Stimulated activated CD4-positive, alpha-beta T cell treated with anti-CD3 and anti-CD28 coated beads, Interleukin-1b, Interleukin-23, amount 100 ng/mL, for 48 hours (primary cell): ENCODE measurements at regions not wholly inside any gene's neighbourhood (a gene's known extent, or its start where the extent isn't known, plus 50 kb on each side); places are given as distances from the start of the nearest gene placed in this dataset.
"Not testable (repeated sequence)": the region's sequence is repeated elsewhere in the genome, so short reads cannot be mapped to it uniquely, and the experiment has no call there.

Experiments used
- DNase-seq: peaks from one replicate; pipeline ENCODE4 v3.0.0-alpha.2; 2020

DNA sequence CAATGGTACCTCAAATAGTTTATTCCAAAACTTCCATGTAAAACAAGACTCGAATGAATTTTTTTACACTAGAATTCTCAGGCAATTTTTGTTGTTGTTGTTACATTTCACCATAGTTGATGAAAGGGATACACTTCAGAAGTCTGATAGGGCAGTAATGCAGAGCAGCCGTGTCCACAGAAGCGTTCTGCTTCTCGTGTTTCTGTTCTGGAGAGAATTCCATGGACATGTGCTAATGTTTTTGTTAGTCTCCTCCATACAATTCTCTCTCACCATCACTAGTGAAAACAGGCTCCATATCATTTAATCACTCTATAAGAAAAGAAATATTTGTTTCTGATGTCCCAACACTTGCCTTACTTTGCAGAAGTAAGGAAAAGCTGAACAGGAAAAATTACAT, 606.1 kb downstream of the SLC16A7 start:
- DNase-seq: no peak

DNA sequence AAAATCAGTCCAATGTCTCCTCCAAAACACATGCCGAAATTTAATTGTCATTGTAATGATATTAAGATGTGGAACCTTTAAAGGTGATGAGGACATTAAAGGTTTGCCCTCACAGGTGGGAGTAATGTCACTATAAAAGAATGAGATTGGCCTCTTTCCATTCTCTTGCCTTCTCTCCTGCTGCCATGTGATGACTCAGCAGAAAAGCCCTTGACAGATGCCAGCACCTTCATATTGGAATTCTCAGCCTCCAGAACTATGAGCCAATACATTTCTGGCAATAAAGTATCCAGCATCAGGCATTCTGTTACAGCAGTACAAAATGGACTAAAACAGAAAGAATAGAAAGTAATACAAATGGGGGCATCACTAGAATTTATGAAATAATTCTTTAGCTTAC, 609.7 kb downstream of the SLC16A7 start:
- DNase-seq: no peak

DNA sequence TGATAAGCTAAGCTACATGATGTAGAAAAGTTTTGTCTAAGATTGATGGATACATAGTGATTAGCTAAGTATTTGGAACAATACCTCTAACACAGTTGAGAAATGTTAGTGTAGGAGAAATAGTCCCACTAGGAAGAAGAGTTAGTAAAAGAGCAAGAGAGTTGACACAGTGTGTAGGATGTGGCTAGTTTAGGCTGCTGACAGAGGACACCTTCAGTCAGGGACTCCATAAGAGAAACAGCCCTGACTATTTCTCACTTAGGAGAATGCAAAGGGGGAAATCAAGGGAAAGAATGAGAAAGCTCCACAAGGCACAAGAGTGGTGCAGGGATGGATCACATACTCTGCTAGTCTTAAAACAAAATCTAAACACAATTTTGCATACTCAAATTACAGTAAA, 613.7 kb downstream of the SLC16A7 start:
- DNase-seq: no peak

DNA sequence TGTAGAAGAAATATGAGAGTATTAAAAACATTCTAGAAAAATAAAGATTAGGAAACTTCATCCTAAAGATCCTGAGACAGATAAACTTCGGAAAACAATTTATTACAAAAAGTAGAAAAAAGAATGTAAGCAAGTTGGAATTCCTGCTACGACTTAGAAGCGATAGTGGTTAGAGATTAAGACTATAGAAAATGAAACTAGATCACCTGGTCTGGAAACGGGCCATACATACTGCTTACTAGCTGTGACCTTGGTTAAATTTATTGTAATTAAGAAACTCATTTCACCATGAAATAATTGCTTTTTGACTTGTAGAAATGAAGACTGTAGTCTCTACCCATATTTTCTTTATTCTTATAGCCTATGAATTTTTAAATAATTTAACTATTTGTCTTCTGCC, 614.1 kb downstream of the SLC16A7 start:
- no peak for DNase-seq

DNA sequence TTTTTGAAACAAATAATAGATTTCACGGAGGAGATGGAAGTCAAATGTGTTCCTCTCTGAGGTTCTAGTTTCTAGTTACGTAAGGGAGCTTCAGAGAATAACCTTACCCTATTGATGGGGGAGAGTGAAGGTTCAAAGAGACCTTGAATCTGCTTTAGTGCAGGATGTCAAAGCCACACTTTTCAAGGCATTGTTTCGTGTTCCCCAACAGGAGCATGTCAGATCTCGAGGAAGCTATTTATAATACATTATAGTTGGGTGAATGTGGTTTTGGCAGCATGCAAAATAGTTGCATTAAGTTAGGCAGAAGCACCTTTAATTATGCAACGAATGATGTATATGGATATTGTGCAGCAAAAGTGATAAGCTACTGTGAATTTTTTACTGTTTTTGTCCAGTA, 614.9 kb downstream of the SLC16A7 start:
- no peak for DNase-seq

DNA sequence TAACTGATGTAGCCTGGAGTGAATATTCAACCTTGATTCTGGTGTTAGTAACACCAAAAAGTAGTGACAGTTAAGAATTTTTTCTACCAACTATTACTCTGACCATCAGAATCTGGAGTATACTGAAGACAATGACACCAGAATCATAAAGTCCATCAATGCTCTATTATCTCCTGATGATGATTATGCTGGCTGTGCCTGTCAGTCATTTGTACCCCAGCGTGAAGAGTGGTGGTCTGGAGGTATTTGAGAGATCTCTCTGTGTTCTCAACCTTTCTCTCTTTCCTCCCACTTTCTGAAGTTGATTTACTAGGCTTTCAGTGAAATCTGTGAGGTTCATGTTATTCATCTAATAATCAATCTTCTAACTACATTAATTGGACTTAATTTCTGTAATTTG, 615.4 kb downstream of the SLC16A7 start:
- DNase-seq: no peak

DNA sequence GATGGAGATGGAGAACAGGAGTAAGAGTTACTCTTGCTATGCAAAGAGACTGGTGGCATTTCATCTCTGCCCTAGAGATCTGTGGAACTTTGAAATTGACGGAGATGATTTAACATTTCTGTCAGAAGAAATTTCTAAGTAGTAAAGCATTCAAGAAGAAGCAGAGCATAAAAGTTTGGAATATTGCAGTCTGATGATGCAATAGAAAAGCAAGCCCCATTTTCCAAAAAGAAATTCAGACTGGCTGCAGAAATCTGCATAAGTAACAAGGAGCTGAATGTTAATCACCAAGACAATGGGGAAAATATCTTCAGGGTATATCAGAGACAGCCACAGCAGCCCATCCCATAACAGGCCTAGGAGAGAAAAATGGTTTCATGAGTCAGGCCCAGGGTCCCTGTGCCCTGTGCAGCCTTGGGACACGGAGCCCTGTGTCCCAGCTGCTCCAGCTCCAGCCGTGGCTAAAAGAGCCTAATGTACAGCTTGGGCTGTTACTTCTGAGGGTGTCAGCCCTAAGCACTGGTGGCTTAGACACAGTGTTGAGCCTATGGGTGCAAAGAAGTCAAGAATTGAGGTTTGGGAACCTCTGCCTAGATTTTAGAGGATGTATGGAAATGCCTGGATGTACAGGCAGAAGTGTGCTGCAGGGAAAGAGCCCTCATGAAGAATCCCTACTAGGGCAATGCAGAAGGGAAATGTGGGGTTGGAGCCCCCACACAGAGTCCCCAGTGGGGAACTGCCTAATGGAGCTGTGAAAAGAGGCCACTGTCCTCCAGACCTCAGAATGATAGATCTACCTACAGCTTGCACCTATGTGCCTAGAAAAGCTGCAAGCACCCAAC, 616.6 kb downstream of the SLC16A7 start:
- no peak for DNase-seq

DNA sequence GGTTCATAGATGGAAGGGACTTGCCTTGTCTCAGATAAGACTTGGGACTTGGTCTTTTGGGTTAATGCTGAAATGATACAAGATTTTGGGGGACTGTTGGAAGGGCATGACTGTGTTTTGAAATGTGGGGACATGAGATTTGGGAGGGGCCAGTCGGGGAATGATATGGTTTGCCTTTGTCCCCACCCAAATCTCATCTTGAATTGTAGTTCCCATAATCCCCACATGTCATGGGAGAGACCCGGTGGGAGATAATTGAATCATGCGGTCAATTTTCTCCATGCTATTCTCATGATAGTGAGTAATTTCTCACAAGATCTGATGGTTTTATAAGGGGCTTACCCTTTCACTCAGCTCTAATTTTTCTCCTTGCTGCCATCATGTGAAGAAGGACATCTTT, 617.4 kb downstream of the SLC16A7 start:
- DNase-seq: not testable (repeated sequence)

DNA sequence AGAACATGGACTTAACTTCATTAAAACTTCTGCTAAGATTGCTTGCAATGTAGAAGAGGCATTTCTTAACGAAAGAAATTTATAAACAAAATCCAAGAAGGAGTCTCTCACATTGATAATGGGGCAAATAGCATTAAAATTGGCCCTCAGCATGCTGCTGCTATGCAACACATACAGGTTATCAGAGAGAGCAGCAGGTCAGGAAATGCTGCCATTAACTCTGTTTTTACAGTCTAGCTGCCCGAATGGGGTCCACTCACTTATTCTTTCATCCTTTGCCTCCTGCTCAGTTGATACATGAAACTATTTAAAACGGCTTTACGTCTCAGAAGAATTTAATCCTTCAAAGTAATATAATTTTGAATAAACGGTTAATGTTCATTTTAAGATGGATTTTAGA, 620.4 kb downstream of the SLC16A7 start:
- DNase-seq: no peak

DNA sequence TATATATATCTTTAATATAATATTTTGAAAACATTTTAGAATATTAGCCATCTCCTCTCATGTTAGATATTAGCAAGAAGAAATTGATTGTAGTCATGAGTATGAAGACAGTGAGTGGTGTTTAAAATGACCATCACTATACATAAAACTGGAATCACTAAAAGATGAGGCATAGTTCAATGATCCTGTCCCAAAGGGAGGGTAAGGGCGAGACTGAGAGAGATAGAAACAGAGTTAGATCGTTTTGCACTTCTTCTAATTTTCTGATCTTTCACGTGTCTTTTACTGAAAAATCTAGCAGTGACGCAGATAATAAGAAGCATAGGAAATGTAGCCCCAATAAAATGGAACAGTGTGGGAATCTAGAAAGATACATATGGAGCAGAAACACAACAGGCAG, 627.4 kb downstream of the SLC16A7 start:
- DNase-seq: no peak

DNA sequence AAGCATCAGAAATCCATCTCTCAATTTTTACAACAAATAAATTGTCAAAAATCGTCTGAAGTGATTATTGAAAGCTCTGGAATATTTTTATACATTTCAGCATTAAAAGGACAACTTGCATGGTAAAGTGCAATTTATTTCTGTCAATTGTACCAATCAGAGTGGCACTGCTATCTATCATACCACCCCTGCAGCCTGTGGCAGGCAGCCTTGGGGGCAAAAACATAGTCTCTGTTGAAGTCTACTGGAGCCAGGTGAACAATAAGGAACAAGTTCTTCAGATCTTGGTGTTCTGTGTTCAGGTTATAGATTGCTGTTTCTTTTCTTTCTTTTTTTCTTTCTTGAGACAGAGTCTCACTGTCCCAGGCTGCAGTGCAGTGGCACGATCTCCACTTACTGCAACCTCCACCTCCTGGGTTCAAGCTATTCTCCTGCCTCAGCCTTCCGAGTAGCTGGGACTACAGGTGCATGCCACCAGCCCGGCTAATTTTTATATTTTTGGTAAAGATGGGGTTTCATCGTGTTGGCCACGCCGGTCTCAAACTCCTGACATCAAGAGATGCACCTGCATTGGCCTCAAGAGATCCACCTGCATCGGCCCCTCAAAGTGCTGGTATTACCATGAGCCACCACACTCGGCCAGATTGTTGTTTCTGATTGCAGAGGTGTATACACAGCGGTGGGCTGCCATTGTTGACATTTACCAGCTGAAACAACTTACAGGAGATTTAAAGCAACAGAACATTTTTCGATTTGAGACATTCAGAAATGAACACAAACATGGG, 629.6 kb downstream of the SLC16A7 start:
- DNase-seq: no peak

DNA sequence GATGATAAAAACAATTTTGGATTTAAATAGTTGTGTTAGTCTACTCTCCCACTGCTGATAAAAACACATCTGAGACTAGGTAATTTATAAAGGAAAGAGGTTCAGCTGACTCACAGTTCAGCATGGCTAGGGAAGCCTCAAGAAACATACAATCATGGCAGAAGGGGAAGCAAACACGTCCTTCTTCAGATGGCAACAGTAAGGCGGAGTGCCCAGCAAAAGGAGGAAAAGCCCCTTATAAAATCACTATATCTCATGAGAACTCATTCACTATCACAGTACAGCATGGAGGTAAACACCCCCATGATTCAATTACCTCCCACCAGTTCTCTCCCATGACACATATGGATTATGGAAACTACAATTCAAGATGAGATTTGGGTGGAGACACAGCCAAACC, 632.1 kb downstream of the SLC16A7 start:
- no peak for DNase-seq

DNA sequence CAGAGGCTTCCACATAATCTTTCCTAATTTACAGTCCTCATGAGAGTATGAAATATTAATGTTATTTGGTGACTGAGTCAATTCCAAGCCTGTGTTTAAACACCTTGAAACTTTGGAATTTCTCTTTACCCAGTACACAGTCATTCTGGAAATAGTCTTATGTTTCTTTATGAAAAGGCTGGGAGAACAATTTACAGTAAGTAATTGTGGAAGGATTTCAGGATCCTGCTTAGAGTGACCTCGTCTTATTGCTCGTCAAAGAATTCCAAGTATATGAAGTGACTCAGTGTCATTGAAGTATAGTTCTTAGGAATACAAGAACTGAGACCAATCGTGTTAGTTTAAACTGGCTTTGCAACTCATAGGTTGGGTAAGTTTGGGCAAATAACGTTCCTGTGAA, 634.2 kb downstream of the SLC16A7 start:
- no peak for DNase-seq

DNA sequence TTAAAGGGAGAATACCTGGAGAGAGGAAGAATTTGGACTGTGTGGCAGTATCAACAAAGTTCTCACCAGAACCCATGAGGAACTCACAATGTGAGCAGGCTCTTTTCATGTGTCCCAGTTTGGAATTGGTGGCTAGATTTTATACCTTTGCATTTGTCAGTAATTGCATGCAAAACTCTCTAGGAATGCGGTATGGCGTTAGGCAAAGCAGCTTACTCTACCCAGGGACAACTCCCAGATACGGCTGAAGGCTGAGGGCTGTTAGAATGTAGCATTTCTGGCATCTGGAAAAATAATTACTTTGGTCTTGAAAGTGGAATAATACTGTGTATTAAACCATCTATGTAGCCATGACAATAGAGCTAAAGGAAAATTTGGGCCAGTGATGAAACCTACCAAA, 635.5 kb downstream of the SLC16A7 start:
- DNase-seq: no peak

DNA sequence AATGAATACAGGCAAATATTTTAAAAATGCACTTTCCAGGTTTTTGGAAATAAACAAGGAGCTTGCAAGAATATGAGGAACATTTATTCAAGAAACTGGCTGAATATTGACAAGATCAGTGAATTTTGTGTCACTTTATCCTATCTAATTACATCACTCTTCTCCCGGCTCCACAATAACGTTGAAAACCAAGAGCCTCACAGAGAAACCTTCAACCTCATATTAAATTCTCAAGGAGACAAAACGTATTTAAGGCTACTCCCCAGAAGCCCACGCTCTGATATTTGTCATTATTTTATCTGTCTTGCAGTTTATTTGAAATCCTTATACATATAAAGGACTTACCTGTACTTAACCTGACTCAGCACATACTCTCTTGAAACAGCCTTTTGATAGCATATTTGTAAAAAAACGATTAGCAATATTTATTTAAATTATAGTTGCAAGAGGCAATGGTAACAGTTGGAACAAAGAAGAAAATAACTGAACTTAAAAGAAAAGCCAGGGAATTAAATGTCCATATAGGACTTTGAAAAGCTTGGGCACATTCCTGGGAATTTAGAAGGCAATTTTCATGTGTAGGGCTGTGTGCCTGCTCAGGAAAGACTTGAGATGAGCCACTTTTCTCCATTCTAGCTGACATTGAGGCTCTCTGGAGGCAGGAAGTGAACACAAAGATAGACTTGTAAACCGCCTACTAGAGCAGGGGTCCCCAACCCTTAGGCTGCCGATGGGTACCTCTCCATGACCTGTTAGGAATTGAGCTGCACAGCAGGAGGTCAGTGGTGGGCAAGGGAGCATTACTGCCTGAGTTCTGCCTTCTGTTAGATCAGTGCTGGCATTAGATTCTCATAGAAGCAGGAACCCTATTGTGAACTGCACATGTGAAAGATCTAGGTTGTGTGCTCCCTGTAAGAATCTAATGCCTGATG, 636.4 kb downstream of the SLC16A7 start:
- no peak for DNase-seq

DNA sequence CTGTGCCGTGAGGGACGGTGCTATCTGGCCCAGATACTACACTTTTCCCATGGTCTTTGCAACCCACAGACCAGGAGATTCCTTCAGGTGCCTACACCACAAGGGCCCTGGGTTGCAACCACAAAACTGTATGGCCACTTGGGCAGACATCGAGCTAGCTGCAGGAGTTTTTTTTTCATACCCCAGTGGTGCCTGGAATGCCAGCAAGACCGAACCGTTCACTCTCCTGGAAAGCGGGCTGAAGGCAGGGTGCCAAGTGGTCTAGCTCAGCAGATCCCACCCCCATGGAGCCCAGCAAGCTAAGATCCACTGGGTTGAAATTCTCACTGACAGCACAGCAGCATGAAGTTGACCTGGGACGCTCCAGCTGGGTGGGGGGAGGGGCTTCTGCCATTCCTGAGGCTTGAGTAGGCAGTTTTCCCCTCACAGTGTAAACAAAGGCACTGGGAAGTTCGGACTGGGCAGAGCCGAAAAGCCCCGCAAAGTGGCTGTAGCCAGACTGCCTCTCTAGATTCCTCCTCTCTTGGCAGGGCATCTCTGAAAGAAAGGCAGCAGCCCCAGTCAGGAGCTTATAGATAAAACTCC, 638.9 kb downstream of the SLC16A7 start:
- not testable (repeated sequence) for DNase-seq

DNA sequence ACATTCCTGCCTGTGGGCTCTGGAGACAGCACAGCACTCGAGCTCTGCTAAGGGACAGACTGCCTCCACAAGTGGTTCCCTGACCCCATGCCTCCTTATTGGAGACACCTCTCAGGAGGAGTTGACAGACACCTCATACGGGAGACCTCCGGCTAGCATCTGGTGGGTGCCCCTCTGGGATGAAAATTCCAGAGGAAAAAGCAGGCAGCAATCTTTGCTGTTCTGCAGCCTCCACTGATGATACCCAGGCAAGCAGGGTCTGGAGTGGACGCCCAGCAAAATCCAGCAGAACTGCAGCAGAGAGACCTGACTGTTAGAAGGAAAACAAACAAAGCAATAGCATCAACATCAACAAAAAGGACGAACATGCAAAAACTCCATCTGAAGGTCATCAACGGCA, 639.4 kb downstream of the SLC16A7 start:
- no peak for DNase-seq

DNA sequence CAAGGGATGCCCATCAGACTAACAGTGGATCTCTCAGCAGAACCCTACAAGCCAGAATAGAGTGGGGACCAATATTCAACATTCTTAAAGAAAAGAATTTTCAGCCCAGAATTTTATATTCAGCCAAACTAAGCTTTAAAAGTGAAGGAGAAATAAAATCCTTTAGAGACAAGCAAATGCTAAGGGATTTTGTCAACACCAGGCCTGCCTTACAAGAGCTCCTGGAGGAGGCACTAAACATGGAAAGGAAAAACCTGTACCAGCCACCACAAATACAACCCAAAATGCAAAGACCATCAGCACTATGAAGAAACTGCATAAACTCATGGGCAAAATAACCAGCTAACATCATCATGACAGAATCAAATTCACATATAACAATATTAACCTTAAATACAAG, 640.6 kb downstream of the SLC16A7 start:
- DNase-seq: not testable (repeated sequence)

DNA sequence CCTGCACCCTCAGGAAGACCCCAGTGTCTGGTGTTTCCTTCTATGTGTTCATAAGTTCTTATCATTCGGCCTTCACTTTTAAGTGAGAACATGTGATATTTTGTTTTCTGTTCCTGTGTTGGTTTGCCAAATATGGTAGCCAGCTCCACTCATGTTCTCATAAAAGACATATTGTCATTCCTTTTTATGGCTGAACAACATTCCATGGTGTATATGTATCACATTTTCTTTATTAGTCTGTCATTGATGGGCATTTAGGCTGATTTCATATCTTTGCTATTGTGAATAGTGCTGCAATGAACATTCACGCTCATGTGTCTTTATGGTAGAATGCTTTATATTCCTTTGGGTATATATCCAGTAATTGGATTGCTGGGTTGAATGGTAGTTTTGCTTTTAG, 645.1 kb downstream of the SLC16A7 start:
- no peak for DNase-seq

DNA sequence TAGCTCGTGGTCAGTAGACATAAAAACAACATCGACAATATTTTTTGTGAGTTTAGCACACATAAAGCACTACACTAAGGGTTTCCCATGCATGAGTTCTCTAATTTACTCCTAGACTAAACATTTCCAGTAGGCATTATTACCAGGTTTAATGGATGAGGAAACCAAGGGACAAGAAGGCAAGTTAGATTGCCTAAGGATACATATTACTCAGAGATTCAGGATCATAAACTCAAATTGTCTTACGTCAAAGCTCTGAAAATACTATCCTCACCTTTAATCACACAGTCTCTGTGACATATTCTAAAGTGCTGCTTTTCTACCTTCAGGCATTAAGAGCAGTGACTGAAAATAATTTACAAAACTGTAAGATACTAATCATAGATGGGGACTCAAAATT, 655.3 kb downstream of the SLC16A7 start:
- no peak for DNase-seq

DNA sequence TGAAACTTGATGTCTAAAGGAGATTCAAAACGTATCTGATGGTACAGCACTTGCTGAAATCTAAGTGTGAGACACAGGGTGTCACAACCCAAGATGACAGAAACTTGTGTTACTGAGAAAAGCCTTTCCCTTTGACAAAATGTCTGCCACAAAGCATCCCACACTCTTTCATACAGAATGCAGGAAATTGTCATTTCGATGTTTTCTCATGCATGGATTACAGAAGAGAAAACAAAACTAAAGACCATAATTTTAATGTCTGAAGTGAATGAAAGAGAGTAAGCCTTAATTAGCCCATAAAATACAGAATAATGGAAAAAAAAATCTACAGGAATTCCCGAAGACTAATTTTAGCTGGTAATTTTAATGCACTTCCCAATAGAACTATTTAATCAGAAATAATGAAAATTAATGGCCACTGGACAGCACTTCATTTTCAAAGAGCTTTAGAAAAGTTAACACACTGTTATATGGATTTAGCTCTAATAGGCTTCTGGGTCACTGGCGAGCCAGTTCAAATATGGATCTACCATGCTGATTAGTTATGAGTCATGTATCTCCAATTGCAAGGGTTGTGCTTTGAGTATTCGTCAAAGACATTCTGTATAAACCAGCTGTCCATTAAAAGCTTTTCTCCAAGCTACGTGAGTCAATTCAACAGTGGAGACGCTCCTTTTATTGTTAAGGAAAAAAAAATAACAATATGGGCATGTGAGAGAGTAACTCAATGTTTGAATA, 656.7 kb downstream of the SLC16A7 start:
- DNase-seq: no peak

DNA sequence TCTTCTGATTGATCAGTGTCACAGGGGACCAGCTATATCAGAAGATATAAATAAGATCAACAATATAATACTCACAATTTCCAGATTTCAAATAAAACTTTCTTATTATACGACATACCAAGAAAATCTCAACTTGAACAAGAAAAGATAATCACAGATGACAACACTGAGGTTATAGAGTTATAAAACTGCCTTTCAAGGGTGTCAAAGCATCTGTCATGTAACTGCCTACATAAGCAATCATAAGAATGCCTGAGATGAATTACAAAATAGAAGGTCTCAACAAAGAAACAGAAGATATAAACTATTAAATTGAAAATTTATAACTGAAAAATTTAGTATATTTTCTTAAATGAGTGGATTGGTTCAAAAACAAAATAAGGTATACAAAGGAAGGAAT, 659.2 kb downstream of the SLC16A7 start:
- no peak for DNase-seq
